Naive thymus-derived CD8-positive, alpha-beta T cell (primary cell): ENCODE measurements at regions not wholly inside any gene's neighbourhood (a gene's known extent, or its start where the extent isn't known, plus 50 kb on each side); places are given as distances from the start of the nearest gene placed in this dataset.
A peak's percentile ranks its signal among the peaks of the same experiment; 100 is the strongest.

Experiments used
- ATAC-seq, 2 donors: fragments of 150-1000 bp; cut with Tn5 transposase in 1 of 2; sonication (Bioruptor Pico), chemical (Tn5 transposase) in 1 of 2; 1 replicate in 1 of 2; 2 replicates in 1 of 2; pipeline ENCODE4 v1.10.0; 2021; ENCODE audit warnings: mild to moderate bottlenecking in 2 of 2, moderate library complexity in 2 of 2
- POLR2A ChIA-PET: fragments of 350-600 bp; sonication (Branson Sonifier 250); formaldehyde crosslinking; loops from one replicate; lab custom pipeline; 2021; ENCODE audit warnings: antibody characterized with exemption; lab: Charles Lee
- DNase-seq, 10 donors: peaks; one replicate each; pipeline versions ENCODE4 v3.0.0 to v3.0.0-alpha.2; 2020 to 2022
- H3K27ac Mint-ChIP-seq, 10 donors: one replicate each; pipeline ENCODE4 v1.8.0; 2020 to 2022; ENCODE audit warnings: mild to moderate bottlenecking in 10 of 10, mixed read lengths in 10 of 10, moderate library complexity in 4 of 10, inconsistent platforms in 1 of 10
- H3K27me3 Mint-ChIP-seq, 5 donors: one replicate each; pipeline ENCODE4 v1.8.0; 2021 to 2022; ENCODE audit warnings: mixed read lengths in 5 of 5
- H3K36me3 Mint-ChIP-seq, 3 donors: one replicate each; pipeline ENCODE4 v1.8.0; 2020 to 2022; ENCODE audit warnings: mixed read lengths in 3 of 3, mild to moderate bottlenecking in 2 of 3, inconsistent platforms in 1 of 3
- H3K4me1 Mint-ChIP-seq, 4 donors: one replicate each; pipeline ENCODE4 v1.8.0; 2021 to 2022; ENCODE audit warnings: mixed read lengths in 4 of 4
- H3K4me3 Mint-ChIP-seq, 10 donors: one replicate each; pipeline ENCODE4 v1.8.0; 2020 to 2022; ENCODE audit warnings: mild to moderate bottlenecking in 10 of 10, mixed read lengths in 10 of 10, moderate library complexity in 6 of 10, inconsistent platforms in 1 of 10
- H3K9me3 Mint-ChIP-seq, 9 donors: one replicate each; pipeline ENCODE4 v1.8.0; 2020 to 2022; ENCODE audit warnings: mixed read lengths in 9 of 9, mild to moderate bottlenecking in 3 of 9, inconsistent platforms in 1 of 9, moderate library complexity in 1 of 9

- Mint-ChIP-seq H3K27me3 (peaks cover 0 to 15% (median 0%) of the 10 kb centered on the region in 5 donors), H3K27ac (peak overlapping the region in 1 of 10 donors; percentile 6), H3K4me1 (peaks cover 0 to 3% (median 0%) of the 10 kb centered on the region in 4 donors), H3K4me3 (no peak overlapping the region), H3K9me3 (peaks cover 0 to 30% (median 2%) of the 10 kb centered on the region in 9 donors), H3K36me3 (no peaks in the 10 kb centered on the region)
- POLR2A ChIA-PET, result no interaction called here
- no peak for ATAC-seq
- no peak for DNase-seq
These were observed 302.8 kb downstream of the ABCC12 start for GRCh38 chr16:47852991-47853390.

- H3K9me3 Mint-ChIP-seq, result peaks cover 0 to 30% (median 2%) of the 10 kb centered on the region in 9 donors
- peaks cover 0 to 3% (median 0%) of the 10 kb centered on the region in 4 donors for H3K4me1 Mint-ChIP-seq
- ATAC-seq (no peak), DNase-seq (no peak)
- no peak overlapping the region for H3K27ac Mint-ChIP-seq
- POLR2A ChIA-PET, result no interaction called here
- H3K4me3 Mint-ChIP-seq, result no peak overlapping the region
- peaks cover 0 to 13% (median 0%) of the 10 kb centered on the region in 5 donors for H3K27me3 Mint-ChIP-seq
- H3K36me3 Mint-ChIP-seq, result no peaks in the 10 kb centered on the region
These were observed 304.6 kb downstream of the ABCC12 start for GRCh38 chr16:47851146-47851545.

- H3K36me3 Mint-ChIP-seq, result no peaks in the 10 kb centered on the region
- POLR2A ChIA-PET, result no interaction called here
- no peak overlapping the region for H3K27ac Mint-ChIP-seq
- ATAC-seq (no peak), DNase-seq (no peak)
- no peak overlapping the region for H3K4me3 Mint-ChIP-seq
- H3K9me3 Mint-ChIP-seq, result peaks cover 0 to 22% (median 2%) of the 10 kb centered on the region in 9 donors
- H3K27me3 Mint-ChIP-seq, result peaks cover 0 to 7% (median 0%) of the 10 kb centered on the region in 5 donors
- peaks cover 0 to 2% (median 0%) of the 10 kb centered on the region in 4 donors for H3K4me1 Mint-ChIP-seq
These were observed 306.1 kb downstream of the ABCC12 start for GRCh38 chr16:47849736-47850135.

GRCh38 chr16:47848421-47849109, 307.2 kb downstream of the ABCC12 start:
- peaks cover 0 to 11% (median 0%) of the 10 kb centered on the region in 9 donors for H3K9me3 Mint-ChIP-seq
- POLR2A ChIA-PET, result no interaction called here
- no peaks in the 10 kb centered on the region for H3K4me1 Mint-ChIP-seq
- ATAC-seq (no peak), DNase-seq (no peak)
- no peaks in the 10 kb centered on the region for H3K36me3 Mint-ChIP-seq
- peaks cover 0 to 5% (median 0%) of the 10 kb centered on the region in 5 donors for H3K27me3 Mint-ChIP-seq
- no peak overlapping the region for H3K27ac Mint-ChIP-seq
- no peak overlapping the region for H3K4me3 Mint-ChIP-seq

GRCh38 chr16:47847220-47847970, 308.4 kb downstream of the ABCC12 start:
- Mint-ChIP-seq H3K36me3 (no peaks in the 10 kb centered on the region), H3K4me3 (no peak overlapping the region), H3K9me3 (peaks cover 0 to 4% (median 0%) of the 10 kb centered on the region in 9 donors), H3K27me3 (peaks cover 0 to 5% (median 0%) of the 10 kb centered on the region in 5 donors), H3K4me1 (no peaks in the 10 kb centered on the region), H3K27ac (no peak overlapping the region)
- POLR2A ChIA-PET, result no interaction called here
- ATAC-seq (no peak), DNase-seq (no peak)

GRCh38 chr16:47834485-47835024, 321.2 kb downstream of the ABCC12 start:
- H3K36me3 Mint-ChIP-seq, result peaks cover 0 to 43% (median 0%) of the 10 kb centered on the region in 3 donors
- DNase-seq (no peak), ATAC-seq (no peak)
- H3K4me1 Mint-ChIP-seq, result no peaks in the 10 kb centered on the region
- peaks cover 0 to 16% (median 2%) of the 10 kb centered on the region in 5 donors for H3K27me3 Mint-ChIP-seq
- POLR2A ChIA-PET, result no interaction called here
- no peak overlapping the region for H3K27ac Mint-ChIP-seq
- H3K4me3 Mint-ChIP-seq, result no peak overlapping the region
- H3K9me3 Mint-ChIP-seq, result peaks cover 7 to 75% (median 44%) of the 10 kb centered on the region in 9 donors

- DNase-seq, result no peak
- Mint-ChIP-seq H3K36me3 (peaks cover 0 to 39% (median 0%) of the 10 kb centered on the region in 3 donors), H3K27me3 (peaks cover 0 to 14% (median 2%) of the 10 kb centered on the region in 5 donors), H3K9me3 (peaks cover 7 to 68% (median 43%) of the 10 kb centered on the region in 9 donors), H3K27ac (no peak overlapping the region), H3K4me3 (no peak overlapping the region), H3K4me1 (no peaks in the 10 kb centered on the region)
- no peak for ATAC-seq
- POLR2A ChIA-PET, result no interaction called here
These were observed 322.0 kb downstream of the ABCC12 start for GRCh38 chr16:47833771-47834170.

GRCh38 chr16:47829850-47830600, 325.8 kb downstream of the ABCC12 start:
- no peaks in the 10 kb centered on the region for H3K4me1 Mint-ChIP-seq
- H3K4me3 Mint-ChIP-seq, result no peak overlapping the region
- DNase-seq (no peak), ATAC-seq (no peak)
- H3K27me3 Mint-ChIP-seq, result peaks cover 0 to 13% (median 2%) of the 10 kb centered on the region in 5 donors
- POLR2A ChIA-PET, result no interaction called here
- H3K36me3 Mint-ChIP-seq, result peaks cover 0 to 36% (median 0%) of the 10 kb centered on the region in 3 donors
- H3K27ac Mint-ChIP-seq, result peak overlapping the region in 1 of 10 donors; percentile 68
- peaks cover 9 to 61% (median 35%) of the 10 kb centered on the region in 9 donors for H3K9me3 Mint-ChIP-seq

GRCh38 chr16:47826070-47826469, 329.7 kb downstream of the ABCC12 start:
- Mint-ChIP-seq H3K4me1 (no peaks in the 10 kb centered on the region), H3K9me3 (peaks cover 0 to 30% (median 14%) of the 10 kb centered on the region in 9 donors)
- POLR2A ChIA-PET, result no interaction called here

GRCh38 chr16:47817048-47817447, 338.7 kb downstream of the ABCC12 start:
- H3K27ac Mint-ChIP-seq, result no peak overlapping the region
- no peak for ATAC-seq

More at GRCh38 chr16:47826070-47826469, 329.7 kb downstream of the ABCC12 start:
- peaks cover 0 to 11% (median 2%) of the 10 kb centered on the region in 5 donors for H3K27me3 Mint-ChIP-seq
- ATAC-seq (no peak), DNase-seq (no peak)
- H3K4me3 Mint-ChIP-seq, result no peak overlapping the region
- no peak overlapping the region for H3K27ac Mint-ChIP-seq
- peaks cover 0 to 17% (median 0%) of the 10 kb centered on the region in 3 donors for H3K36me3 Mint-ChIP-seq

GRCh38 chr16:47816511-47816910, 339.3 kb downstream of the ABCC12 start:
- Mint-ChIP-seq H3K4me3 (no peak overlapping the region), H3K9me3 (peaks cover 0 to 31% (median 18%) of the 10 kb centered on the region in 9 donors), H3K36me3 (peaks cover 0 to 10% (median 0%) of the 10 kb centered on the region in 3 donors), H3K4me1 (no peaks in the 10 kb centered on the region), H3K27ac (no peak overlapping the region), H3K27me3 (peaks cover 0 to 11% (median 6%) of the 10 kb centered on the region in 5 donors)
- no peak for DNase-seq
- ATAC-seq, result no peak
- POLR2A ChIA-PET, result no interaction called here

More at GRCh38 chr16:47817048-47817447, 338.7 kb downstream of the ABCC12 start:
- H3K4me1 Mint-ChIP-seq, result no peaks in the 10 kb centered on the region
- peaks cover 0 to 11% (median 8%) of the 10 kb centered on the region in 5 donors for H3K27me3 Mint-ChIP-seq
- no peak overlapping the region for H3K4me3 Mint-ChIP-seq
- DNase-seq, result no peak
- POLR2A ChIA-PET, result no interaction called here
- peaks cover 0 to 26% (median 16%) of the 10 kb centered on the region in 9 donors for H3K9me3 Mint-ChIP-seq
- H3K36me3 Mint-ChIP-seq, result peaks cover 0 to 10% (median 0%) of the 10 kb centered on the region in 3 donors

- Mint-ChIP-seq H3K27me3 (peaks cover 0 to 11% (median 5%) of the 10 kb centered on the region in 5 donors), H3K4me3 (no peak overlapping the region), H3K4me1 (no peaks in the 10 kb centered on the region), H3K36me3 (peaks cover 0 to 10% (median 0%) of the 10 kb centered on the region in 3 donors), H3K27ac (no peak overlapping the region), H3K9me3 (peaks cover 1 to 35% (median 22%) of the 10 kb centered on the region in 9 donors)
- DNase-seq (no peak), ATAC-seq (no peak)
- POLR2A ChIA-PET, result no interaction called here
These were observed 340.1 kb downstream of the ABCC12 start for GRCh38 chr16:47815655-47816054.
